ENCODE measurements at regions not wholly inside any gene's neighbourhood (a gene's known extent, or its start where the extent isn't known, plus 50 kb on each side); places are given as distances from the start of the nearest gene placed in this dataset.

DNA sequence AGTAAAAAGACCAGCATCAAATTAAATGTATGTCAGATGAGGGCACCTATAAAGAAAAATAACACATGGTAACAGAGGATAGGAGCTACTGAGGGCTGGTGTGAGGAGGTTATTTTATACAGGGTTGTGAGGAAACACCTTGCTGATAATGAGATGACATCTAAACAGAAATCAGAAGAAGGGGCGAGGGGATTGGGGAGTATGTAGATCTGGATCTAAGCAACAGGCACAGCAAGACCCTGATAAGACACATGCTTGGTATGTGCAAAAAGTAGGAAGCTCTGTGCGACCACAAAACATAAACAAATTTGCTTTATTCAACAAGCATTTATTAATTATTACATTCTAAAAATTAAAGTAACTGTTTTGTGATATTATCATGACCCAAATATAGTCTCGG lies 295.4 kb downstream of the ZEB2 start:
- TF ChIP-seq, protein P1, sequence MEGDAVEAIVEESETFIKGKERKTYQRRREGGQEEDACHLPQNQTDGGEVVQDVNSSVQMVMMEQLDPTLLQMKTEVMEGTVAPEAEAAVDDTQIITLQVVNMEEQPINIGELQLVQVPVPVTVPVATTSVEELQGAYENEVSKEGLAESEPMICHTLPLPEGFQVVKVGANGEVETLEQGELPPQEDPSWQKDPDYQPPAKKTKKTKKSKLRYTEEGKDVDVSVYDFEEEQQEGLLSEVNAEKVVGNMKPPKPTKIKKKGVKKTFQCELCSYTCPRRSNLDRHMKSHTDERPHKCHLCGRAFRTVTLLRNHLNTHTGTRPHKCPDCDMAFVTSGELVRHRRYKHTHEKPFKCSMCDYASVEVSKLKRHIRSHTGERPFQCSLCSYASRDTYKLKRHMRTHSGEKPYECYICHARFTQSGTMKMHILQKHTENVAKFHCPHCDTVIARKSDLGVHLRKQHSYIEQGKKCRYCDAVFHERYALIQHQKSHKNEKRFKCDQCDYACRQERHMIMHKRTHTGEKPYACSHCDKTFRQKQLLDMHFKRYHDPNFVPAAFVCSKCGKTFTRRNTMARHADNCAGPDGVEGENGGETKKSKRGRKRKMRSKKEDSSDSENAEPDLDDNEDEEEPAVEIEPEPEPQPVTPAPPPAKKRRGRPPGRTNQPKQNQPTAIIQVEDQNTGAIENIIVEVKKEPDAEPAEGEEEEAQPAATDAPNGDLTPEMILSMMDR (IDR thresholded peaks at IDR 0.05), result no peak
- TF ChIP-seq POLR2A (IDR thresholded peaks at IDR 0.05), result no peak
